Nephron (organoid): ENCODE measurements at regions not wholly inside any gene's neighbourhood (a gene's known extent, or its start where the extent isn't known, plus 50 kb on each side); places are given as distances from the start of the nearest gene placed in this dataset.

Experiments
- H3K27ac Mint-ChIP-seq, 3 experiments: 2 replicates each; pipeline ENCODE4 v1.8.0; 2020; ENCODE audit warnings: mixed read lengths in 3 of 3, mild to moderate bottlenecking in 2 of 3, moderate library complexity in 1 of 3
- H3K27me3 Mint-ChIP-seq: 2 replicates; pipeline ENCODE4 v1.8.0; 2021; ENCODE audit warnings: low read depth, mild to moderate bottlenecking, moderate library complexity, mixed read lengths
- H3K36me3 Mint-ChIP-seq: 2 replicates; pipeline ENCODE4 v1.8.0; 2020; ENCODE audit warnings: low read depth, mixed read lengths
- H3K4me1 Mint-ChIP-seq: 2 replicates; pipeline ENCODE4 v1.8.0; 2020; ENCODE audit warnings: mixed read lengths
- H3K4me3 Mint-ChIP-seq, 3 experiments: 2 replicates each; pipeline ENCODE4 v1.8.0; 2020; ENCODE audit warnings: mild to moderate bottlenecking in 3 of 3, mixed read lengths in 3 of 3, moderate library complexity in 2 of 3
- H3K9me3 Mint-ChIP-seq: 2 replicates; pipeline ENCODE4 v1.8.0; 2020; ENCODE audit warnings: mixed read lengths
- CTCF ChIP-seq, 3 experiments: fragments of 200-600 bp; sonication (generic); IDR thresholded peaks; one replicate each; pipeline ENCODE4 v1.5.0; 2021; ENCODE audit warnings: antibody characterized with exemption in 3 of 3; ENCODE audit not compliant: unreplicated experiment in 3 of 3

- H3K4me3 Mint-ChIP-seq, result no peak overlapping the region
- TF ChIP-seq CTCF (IDR thresholded peaks at IDR 0.05; ENCODE audit: unreplicated experiment in 3 of 3), result no peak
- H3K36me3 Mint-ChIP-seq, result no peaks in the 10 kb centered on the region
- H3K9me3 Mint-ChIP-seq, result no peaks in the 10 kb centered on the region
- H3K27me3 Mint-ChIP-seq, result peaks cover 4% of the 10 kb centered on the region
- no peaks in the 10 kb centered on the region for H3K4me1 Mint-ChIP-seq
- no peak overlapping the region for H3K27ac Mint-ChIP-seq
Measured at GRCh38 chr7:68050627-68051026, 1054.0 kb downstream of the TYW1 start.

GRCh38 chr7:68058014-68058413 lies 1061.4 kb downstream of the TYW1 start:
- no peaks in the 10 kb centered on the region for H3K9me3 Mint-ChIP-seq
- H3K4me1 Mint-ChIP-seq, result peaks cover 5% of the 10 kb centered on the region
- H3K36me3 Mint-ChIP-seq, result no peaks in the 10 kb centered on the region
- no peak overlapping the region for H3K4me3 Mint-ChIP-seq
- TF ChIP-seq CTCF (IDR thresholded peaks at IDR 0.05; ENCODE audit: unreplicated experiment in 3 of 3), result no peak
- H3K27ac Mint-ChIP-seq, result no peak overlapping the region
- peaks cover 25% of the 10 kb centered on the region for H3K27me3 Mint-ChIP-seq

- peaks cover 16% of the 10 kb centered on the region for H3K4me1 Mint-ChIP-seq
Measured at GRCh38 chr7:68063171-68063570, 1066.5 kb downstream of the TYW1 start.

GRCh38 chr7:68065581-68065980 lies 1068.9 kb downstream of the TYW1 start:
- peaks cover 15% of the 10 kb centered on the region for H3K27me3 Mint-ChIP-seq

More at GRCh38 chr7:68063171-68063570, 1066.5 kb downstream of the TYW1 start:
- no peaks in the 10 kb centered on the region for H3K9me3 Mint-ChIP-seq
- H3K27me3 Mint-ChIP-seq, result peaks cover 21% of the 10 kb centered on the region
- H3K4me3 Mint-ChIP-seq, result no peak overlapping the region
- H3K36me3 Mint-ChIP-seq, result no peaks in the 10 kb centered on the region
- H3K27ac Mint-ChIP-seq, result no peak overlapping the region
- TF ChIP-seq CTCF (IDR thresholded peaks at IDR 0.05; ENCODE audit: unreplicated experiment in 3 of 3), result peak; percentile 30 to 51 (median 30)

GRCh38 chr7:68067845-68068244 lies 1071.2 kb downstream of the TYW1 start:
- Mint-ChIP-seq H3K36me3 (no peaks in the 10 kb centered on the region), H3K4me1 (peaks cover 10% of the 10 kb centered on the region), H3K4me3 (no peak overlapping the region), H3K27me3 (peaks cover 16% of the 10 kb centered on the region), H3K9me3 (no peaks in the 10 kb centered on the region), H3K27ac (no peak overlapping the region)
- TF ChIP-seq CTCF (IDR thresholded peaks at IDR 0.05; ENCODE audit: unreplicated experiment in 3 of 3), result no peak

More at GRCh38 chr7:68065581-68065980, 1068.9 kb downstream of the TYW1 start:
- peaks cover 10% of the 10 kb centered on the region for H3K4me1 Mint-ChIP-seq
- no peak overlapping the region for H3K4me3 Mint-ChIP-seq
- H3K27ac Mint-ChIP-seq, result peak overlapping the region in 1 of 3 experiments; percentile 2
- no peaks in the 10 kb centered on the region for H3K9me3 Mint-ChIP-seq
- TF ChIP-seq CTCF (IDR thresholded peaks at IDR 0.05; ENCODE audit: unreplicated experiment in 3 of 3), result no peak
- no peaks in the 10 kb centered on the region for H3K36me3 Mint-ChIP-seq

GRCh38 chr7:68070992-68071391 lies 1074.4 kb downstream of the TYW1 start:
- peaks cover 24% of the 10 kb centered on the region for H3K27me3 Mint-ChIP-seq

More at GRCh38 chr7:68070992-68071391, 1074.4 kb downstream of the TYW1 start:
- no peak for TF ChIP-seq CTCF (IDR thresholded peaks at IDR 0.05; ENCODE audit: unreplicated experiment in 3 of 3)
- Mint-ChIP-seq H3K9me3 (peaks cover 3% of the 10 kb centered on the region), H3K4me1 (peaks cover 5% of the 10 kb centered on the region), H3K4me3 (no peak overlapping the region), H3K36me3 (no peaks in the 10 kb centered on the region), H3K27ac (no peak overlapping the region)
